Panc1 (cell line): ENCODE measurements at regions not wholly inside any gene's neighbourhood (a gene's known extent, or its start where the extent isn't known, plus 50 kb on each side); places are given as distances from the start of the nearest gene placed in this dataset.

Experiments used
- CTCF ChIP-seq: fragments of 450-650 bp; IDR thresholded peaks from 2 replicates; pipeline ENCODE4 v1.5.1; 2017; ENCODE audit warnings: mild to moderate bottlenecking
- TCF7L2 ChIP-seq: IDR thresholded peaks from 2 replicates; pipeline ENCODE4 v1.6.1; 2011; ENCODE audit warnings: mild to moderate bottlenecking, low read depth, low read length, inconsistent platforms

GRCh38 chr13:83440465-83440864, 441.8 kb downstream of the SLITRK1 start:
- no peak for TF ChIP-seq CTCF
- TF ChIP-seq TCF7L2: no peak
